ENCODE measurements at regions not wholly inside any gene's neighbourhood (a gene's known extent, or its start where the extent isn't known, plus 50 kb on each side); places are given as distances from the start of the nearest gene placed in this dataset.

GRCh38 chr13:64057372-64058020 lies 2641.8 kb upstream of the PCDH20 start:
- no peak for FAIRE-seq
- Histone ChIP-seq H3K79me2 (ENCODE audit: control insufficient read depth, insufficient read depth, low read length) (no peaks in the 10 kb centered on the region), H3K27ac (ENCODE audit: insufficient read depth, low read depth, low read length) (no peak overlapping the region), H3K4me3 (replicated peaks in 1 of 3; ENCODE audit: insufficient read depth in 1 of 3, low read depth in 1 of 3, low read length in 3 of 3) (no peak overlapping the region), H3K9me1 (replicated peaks; ENCODE audit: control insufficient read depth, extremely low read depth, insufficient read depth, low read length) (no peaks in the 10 kb centered on the region), H3K4me2 (ENCODE audit: insufficient read depth, low read length) (no peak overlapping the region), H3K9me3 (replicated peaks; ENCODE audit: control insufficient read depth, insufficient read depth, low read length) (no peaks in the 10 kb centered on the region), H3K9ac (replicated peaks; ENCODE audit: extremely low read depth, insufficient read depth, low read length) (no peak overlapping the region), H4K20me1 (replicated peaks; ENCODE audit: control insufficient read depth, extremely low read depth, insufficient read depth, low read length) (no peaks in the 10 kb centered on the region), H3K4me1 (ENCODE audit: control insufficient read depth, extremely low read depth, insufficient read depth, low read length) (no peaks in the 10 kb centered on the region), H3K27me3 (ENCODE audit: control insufficient read depth in 2 of 2, insufficient read depth in 2 of 2, low read length in 2 of 2) (no peaks in the 10 kb centered on the region), H3K36me3 (ENCODE audit: control insufficient read depth in 2 of 2, extremely low read depth in 1 of 2, insufficient read depth in 2 of 2, low read length in 2 of 2) (no peaks in the 10 kb centered on the region), H2AFZ (ENCODE audit: low read depth, low read length) (no peak overlapping the region)
- intact Hi-C loops (cut with micrococcal nuclease) (no loop called here), dilution Hi-C loops (cut with MboI; ENCODE audit: extremely low pct_ligation_motif_present, low sequenced_read_pairs) (no loop called here)
- TF ChIP-seq FOS (IDR thresholded peaks at IDR 0.05; ENCODE audit: borderline replicate concordance, insufficient read depth, low read length) = no peak
- TF ChIP-seq JUN (IDR thresholded peaks at IDR 0.05; ENCODE audit: borderline replicate concordance, insufficient read depth, insufficient read length, low read depth) = no peak
- TF ChIP-seq POLR2A (IDR thresholded peaks at IDR 0.05; ENCODE audit: low read depth, low read length) = no peak
- no peak for TF ChIP-seq EZH2 (IDR thresholded peaks at IDR 0.05; ENCODE audit: borderline replicate concordance, low read depth, low read length, severe bottlenecking)
- no peak for TF ChIP-seq GATA2 (IDR thresholded peaks at IDR 0.05; ENCODE audit: insufficient read depth, insufficient read length, low read depth, low read length)
- TF ChIP-seq POLR2AphosphoS5 (IDR thresholded peaks at IDR 0.05; ENCODE audit: insufficient read depth, low read depth, low read length) = no peak
- no peak for TF ChIP-seq MYC (IDR thresholded peaks at IDR 0.05; ENCODE audit: low read depth, low read length)
- POLR2A ChIA-PET = no interaction called here
- CTCF ChIA-PET = no interaction called here
- no TSS peak for BruUV-seq (replicated peaks)
- no peak for DNase-seq (ENCODE audit: low read depth, low spot score)

GRCh38 chr13:64054321-64054720 lies 2638.7 kb upstream of the PCDH20 start:
- no peak overlapping the region for H3K4me2 ChIP-seq (ENCODE audit: insufficient read depth, low read length)
- H3K9me1 ChIP-seq (replicated peaks; ENCODE audit: control insufficient read depth, extremely low read depth, insufficient read depth, low read length) = no peaks in the 10 kb centered on the region
- H2AFZ ChIP-seq (ENCODE audit: low read depth, low read length) = peak overlapping the region; percentile 57
- no peak for TF ChIP-seq JUN (IDR thresholded peaks at IDR 0.05; ENCODE audit: borderline replicate concordance, insufficient read depth, insufficient read length, low read depth)
- TF ChIP-seq MYC (IDR thresholded peaks at IDR 0.05; ENCODE audit: low read depth, low read length) = no peak
- TF ChIP-seq FOS (IDR thresholded peaks at IDR 0.05; ENCODE audit: borderline replicate concordance, insufficient read depth, low read length) = no peak
- TF ChIP-seq MAX (IDR thresholded peaks at IDR 0.05; ENCODE audit: insufficient read depth, insufficient read length) = no peak
- no peak for TF ChIP-seq CTCF (IDR thresholded peaks at IDR 0.05; ENCODE audit: extremely low read depth in 1 of 2, insufficient read depth in 1 of 2, low read depth in 1 of 2, low read length in 2 of 2)
- no peak for TF ChIP-seq POLR2AphosphoS5 (IDR thresholded peaks at IDR 0.05; ENCODE audit: insufficient read depth, low read depth, low read length)
- no peaks in the 10 kb centered on the region for H3K36me3 ChIP-seq (ENCODE audit: control insufficient read depth in 2 of 2, extremely low read depth in 1 of 2, insufficient read depth in 2 of 2, low read length in 2 of 2)
- POLR2A ChIA-PET = no interaction called here
- peak; percentile 55 for DNase-seq (ENCODE audit: low read depth, low spot score)
- dilution Hi-C loops (cut with MboI; ENCODE audit: extremely low pct_ligation_motif_present, low sequenced_read_pairs) = no loop called here
- no peaks in the 10 kb centered on the region for H3K79me2 ChIP-seq (ENCODE audit: control insufficient read depth, insufficient read depth, low read length)
- H3K27me3 ChIP-seq (ENCODE audit: control insufficient read depth in 2 of 2, insufficient read depth in 2 of 2, low read length in 2 of 2) = no peaks in the 10 kb centered on the region
- BruUV-seq (replicated peaks) = no TSS peak
- H3K9me3 ChIP-seq (replicated peaks; ENCODE audit: control insufficient read depth, insufficient read depth, low read length) = no peaks in the 10 kb centered on the region
- H3K4me3 ChIP-seq (replicated peaks in 1 of 3; ENCODE audit: insufficient read depth in 1 of 3, low read depth in 1 of 3, low read length in 3 of 3) = no peak overlapping the region
- intact Hi-C loops (cut with micrococcal nuclease) = no loop called here
- H3K27ac ChIP-seq (ENCODE audit: insufficient read depth, low read depth, low read length) = no peak overlapping the region
- H3K9ac ChIP-seq (replicated peaks; ENCODE audit: extremely low read depth, insufficient read depth, low read length) = no peak overlapping the region
- no peaks in the 10 kb centered on the region for H3K4me1 ChIP-seq (ENCODE audit: control insufficient read depth, extremely low read depth, insufficient read depth, low read length)
- no peak for FAIRE-seq
- CTCF ChIA-PET = no interaction called here
- H4K20me1 ChIP-seq (replicated peaks; ENCODE audit: control insufficient read depth, extremely low read depth, insufficient read depth, low read length) = no peaks in the 10 kb centered on the region

Data from endothelial cell of umbilical vein (primary cell).